NCI-H2081 (cell line): ENCODE measurements at regions not wholly inside any gene's neighbourhood (a gene's known extent, or its start where the extent isn't known, plus 50 kb on each side); places are given as distances from the start of the nearest gene placed in this dataset.
"Not testable (repeated sequence)": the region's sequence is repeated elsewhere in the genome, so short reads cannot be mapped to it uniquely, and the experiment has no call there.

Experiments used
- DNase-seq, 2 experiments: peaks; one replicate each; lab custom pipeline; 2025; lab: John Stamatoyannopoulos, UW

- peak in 1 of 2 experiments; percentile 12 for DNase-seq
Observed at GRCh38 chr2:220775856-220776488, 796.1 kb downstream of the EPHA4 start.

GRCh38 chr2:220779076-220779475, 793.0 kb downstream of the EPHA4 start:
- DNase-seq: not testable (repeated sequence)

- no peak for DNase-seq
Observed at GRCh38 chr2:220779511-220779910, 792.6 kb downstream of the EPHA4 start.

- DNase-seq: no peak
Observed at GRCh38 chr2:220779931-220780330, 792.2 kb downstream of the EPHA4 start.

GRCh38 chr2:220781622-220782241, 790.4 kb downstream of the EPHA4 start:
- DNase-seq: no peak

- DNase-seq: no peak
Observed at GRCh38 chr2:220782609-220783113, 789.4 kb downstream of the EPHA4 start.

GRCh38 chr2:220783671-220784070, 788.4 kb downstream of the EPHA4 start:
- DNase-seq: peak; percentile 72 to 94

GRCh38 chr2:220785178-220785577, 786.9 kb downstream of the EPHA4 start:
- DNase-seq: peak; percentile 48 to 92

- no peak for DNase-seq
Observed at GRCh38 chr2:220786216-220786615, 785.9 kb downstream of the EPHA4 start.

GRCh38 chr2:220787251-220787650, 784.9 kb downstream of the EPHA4 start:
- DNase-seq: no peak

- DNase-seq: no peak
Observed at GRCh38 chr2:220789961-220790360, 782.1 kb downstream of the EPHA4 start.

- DNase-seq: no peak
Observed at GRCh38 chr2:220795705-220796104, 776.4 kb downstream of the EPHA4 start.

- DNase-seq: no peak
Observed at GRCh38 chr2:220811115-220811514, 761.0 kb downstream of the EPHA4 start.

- DNase-seq: no peak
Observed at GRCh38 chr2:220811952-220812570, 760.0 kb downstream of the EPHA4 start.

- DNase-seq: no peak
Observed at GRCh38 chr2:220814441-220814840, 757.7 kb downstream of the EPHA4 start.

- no peak for DNase-seq
Observed at GRCh38 chr2:220815698-220816097, 756.4 kb downstream of the EPHA4 start.

- no peak for DNase-seq
Observed at GRCh38 chr2:220821683-220822082, 750.4 kb downstream of the EPHA4 start.

- DNase-seq: not testable (repeated sequence)
Observed at GRCh38 chr2:220823590-220823989, 748.5 kb downstream of the EPHA4 start.

GRCh38 chr2:220833446-220833845, 738.7 kb downstream of the EPHA4 start:
- DNase-seq: no peak

- no peak for DNase-seq
Observed at GRCh38 chr2:220835583-220835982, 736.5 kb downstream of the EPHA4 start.

GRCh38 chr2:220837226-220837625, 734.9 kb downstream of the EPHA4 start:
- DNase-seq: no peak

- no peak for DNase-seq
Observed at GRCh38 chr2:220842901-220843665, 729.0 kb downstream of the EPHA4 start.
